Activated CD8-positive, alpha-beta T cell treated with anti-CD3 and anti-CD28 coated beads for 36 hours (primary cell): ENCODE measurements at regions not wholly inside any gene's neighbourhood (a gene's known extent, or its start where the extent isn't known, plus 50 kb on each side); places are given as distances from the start of the nearest gene placed in this dataset.

Experiments used
- ATAC-seq: fragments of 200-7000 bp; cut with Tn5 transposase; one replicate; pipeline ENCODE4 v1.10.0; 2021; ENCODE audit warnings: mild to moderate bottlenecking, moderate library complexity
- CTCF ChIA-PET: fragments of 350-600 bp; sonication (Branson Sonifier 250); formaldehyde crosslinking; loops from one replicate; lab custom pipeline; 2021; ENCODE audit warnings: antibody characterized with exemption; lab: Charles Lee
- POLR2A ChIA-PET: fragments of 350-600 bp; sonication (Branson Sonifier 250); formaldehyde crosslinking; loops from one replicate; lab custom pipeline; 2021; ENCODE audit warnings: antibody characterized with exemption; lab: Charles Lee
- DNase-seq: peaks from one replicate; pipeline ENCODE4 v3.0.0-alpha.2; 2020
- H3K27ac Mint-ChIP-seq: one replicate; pipeline ENCODE4 v1.8.0; 2021; ENCODE audit warnings: mild to moderate bottlenecking, mixed read lengths
- H3K27me3 Mint-ChIP-seq: one replicate; pipeline ENCODE4 v1.8.0; 2021; ENCODE audit warnings: mixed read lengths
- H3K36me3 Mint-ChIP-seq: one replicate; pipeline ENCODE4 v1.8.0; 2021; ENCODE audit warnings: low read depth, mixed read lengths
- H3K4me1 Mint-ChIP-seq: one replicate; pipeline ENCODE4 v1.8.0; 2021; ENCODE audit warnings: low read depth, mixed read lengths
- H3K4me3 Mint-ChIP-seq: one replicate; pipeline ENCODE4 v1.8.0; 2021; ENCODE audit warnings: mild to moderate bottlenecking, moderate library complexity, mixed read lengths
- H3K9me3 Mint-ChIP-seq: one replicate; pipeline ENCODE4 v1.8.0; 2021; ENCODE audit warnings: mixed read lengths
- intact Hi-C: fragments of 100-400 bp; cut with micrococcal nuclease; formaldehyde crosslinking; loops from one replicate; pipeline ENCODE4 v1.10.0; 2022
- TF ChIP-seq, protein P1 (sequence below): fragments of 200-600 bp; IDR thresholded peaks from one replicate; pipeline ENCODE4 v1.8.0; 2022; ENCODE audit warnings: antibody characterized with exemption, mild to moderate bottlenecking

DNA sequence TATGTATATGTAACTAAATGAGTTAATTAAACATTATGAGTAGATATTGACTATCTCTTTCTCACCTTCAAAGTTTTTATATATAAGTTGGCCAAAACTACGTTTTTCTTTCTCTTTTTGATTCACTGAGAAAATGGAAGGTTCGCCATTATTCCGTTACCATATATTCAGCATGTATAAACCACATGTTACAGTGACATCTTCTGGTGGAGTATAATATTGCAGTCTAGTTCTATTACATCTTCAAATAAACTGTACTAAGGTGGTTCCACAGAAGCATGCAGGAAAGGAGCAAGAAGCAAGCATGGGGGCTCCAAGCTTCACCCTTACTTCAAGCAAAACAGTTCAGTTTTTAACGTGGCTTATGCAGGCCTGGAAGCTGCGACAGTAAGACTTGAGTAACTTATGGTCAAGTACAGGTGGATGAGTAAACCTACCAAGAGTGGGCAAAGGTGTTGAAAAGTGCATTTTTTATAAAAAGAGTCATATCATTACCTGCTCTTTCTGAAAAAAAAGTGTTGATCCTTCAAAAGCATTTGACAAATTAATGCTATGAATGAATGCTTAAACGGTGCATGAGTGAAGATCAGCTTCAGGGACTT, 129.8 kb upstream of the RAB6C start:
- no peak overlapping the region for H3K27ac Mint-ChIP-seq
- peaks cover 14% of the 10 kb centered on the region for H3K27me3 Mint-ChIP-seq
- no peaks in the 10 kb centered on the region for H3K4me1 Mint-ChIP-seq
- ChIA-PET POLR2A (no interaction called here), CTCF (interaction anchor here (0.8 kb wide), 1 partner anchor 474 kb away, joined by 3 read pairs; no protein-coding TSS in a partner anchor)
- H3K4me3 Mint-ChIP-seq = no peak overlapping the region
- no peaks in the 10 kb centered on the region for H3K36me3 Mint-ChIP-seq
- DNase-seq (no peak), ATAC-seq (peak; percentile 79)
- H3K9me3 Mint-ChIP-seq = no peaks in the 10 kb centered on the region
- intact Hi-C loops = no loop called here
- TF ChIP-seq, protein P1, sequence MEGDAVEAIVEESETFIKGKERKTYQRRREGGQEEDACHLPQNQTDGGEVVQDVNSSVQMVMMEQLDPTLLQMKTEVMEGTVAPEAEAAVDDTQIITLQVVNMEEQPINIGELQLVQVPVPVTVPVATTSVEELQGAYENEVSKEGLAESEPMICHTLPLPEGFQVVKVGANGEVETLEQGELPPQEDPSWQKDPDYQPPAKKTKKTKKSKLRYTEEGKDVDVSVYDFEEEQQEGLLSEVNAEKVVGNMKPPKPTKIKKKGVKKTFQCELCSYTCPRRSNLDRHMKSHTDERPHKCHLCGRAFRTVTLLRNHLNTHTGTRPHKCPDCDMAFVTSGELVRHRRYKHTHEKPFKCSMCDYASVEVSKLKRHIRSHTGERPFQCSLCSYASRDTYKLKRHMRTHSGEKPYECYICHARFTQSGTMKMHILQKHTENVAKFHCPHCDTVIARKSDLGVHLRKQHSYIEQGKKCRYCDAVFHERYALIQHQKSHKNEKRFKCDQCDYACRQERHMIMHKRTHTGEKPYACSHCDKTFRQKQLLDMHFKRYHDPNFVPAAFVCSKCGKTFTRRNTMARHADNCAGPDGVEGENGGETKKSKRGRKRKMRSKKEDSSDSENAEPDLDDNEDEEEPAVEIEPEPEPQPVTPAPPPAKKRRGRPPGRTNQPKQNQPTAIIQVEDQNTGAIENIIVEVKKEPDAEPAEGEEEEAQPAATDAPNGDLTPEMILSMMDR = peak; percentile 66

DNA sequence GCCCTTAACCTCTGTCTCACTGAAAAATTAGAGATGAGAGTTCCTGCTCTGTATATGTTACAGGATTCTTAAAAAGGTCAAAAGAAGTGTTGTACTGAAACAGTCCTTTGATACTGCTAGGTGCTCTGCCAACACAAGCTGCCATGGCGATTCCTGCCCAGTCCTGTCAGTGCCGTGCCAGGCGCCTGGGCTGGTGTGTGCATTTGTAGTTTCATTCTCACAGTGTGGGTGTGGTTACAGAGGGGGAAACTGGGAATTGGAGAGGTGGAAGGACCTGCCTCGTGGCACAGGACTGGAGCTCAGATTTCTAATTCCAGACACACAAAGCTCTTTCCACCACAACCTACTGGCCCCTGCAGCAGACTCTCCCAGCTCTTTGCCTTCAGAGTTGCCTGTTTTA, 122.3 kb upstream of the RAB6C start:
- DNase-seq = no peak
- Mint-ChIP-seq H3K27me3 (no peaks in the 10 kb centered on the region), H3K27ac (no peak overlapping the region), H3K4me1 (no peaks in the 10 kb centered on the region), H3K9me3 (no peaks in the 10 kb centered on the region), H3K36me3 (no peaks in the 10 kb centered on the region), H3K4me3 (no peak overlapping the region)
- no peak for ATAC-seq
- POLR2A ChIA-PET = no interaction called here
- intact Hi-C loops = no loop called here
- TF ChIP-seq, protein P1 = no peak
- CTCF ChIA-PET = no interaction called here

DNA sequence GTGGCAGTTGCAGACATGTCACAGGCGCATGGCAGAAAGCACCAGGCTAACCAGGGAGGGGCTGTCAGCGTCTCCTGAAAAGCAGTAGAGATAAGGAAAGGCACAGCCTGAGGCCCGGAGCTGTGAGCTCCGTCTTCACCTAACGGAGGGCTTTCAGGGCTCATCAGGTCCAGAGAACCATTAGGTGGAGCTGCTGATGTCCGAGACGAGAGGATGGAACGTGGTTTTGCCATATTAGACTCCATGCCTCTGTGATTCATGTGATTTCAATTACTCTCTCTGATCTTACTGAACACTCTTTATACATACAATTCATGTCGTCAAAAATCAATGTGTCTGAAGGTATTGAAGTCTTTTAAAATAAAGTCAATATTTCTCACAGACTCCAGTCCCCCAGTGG, 120.3 kb upstream of the RAB6C start:
- H3K27me3 Mint-ChIP-seq = no peaks in the 10 kb centered on the region
- no peak overlapping the region for H3K27ac Mint-ChIP-seq
- ATAC-seq (no peak), DNase-seq (no peak)
- no peaks in the 10 kb centered on the region for H3K4me1 Mint-ChIP-seq
- TF ChIP-seq, protein P1 = no peak
- no peaks in the 10 kb centered on the region for H3K9me3 Mint-ChIP-seq
- no peaks in the 10 kb centered on the region for H3K36me3 Mint-ChIP-seq
- no peak overlapping the region for H3K4me3 Mint-ChIP-seq
- ChIA-PET POLR2A (no interaction called here), CTCF (no interaction called here)
- intact Hi-C loops = no loop called here

DNA sequence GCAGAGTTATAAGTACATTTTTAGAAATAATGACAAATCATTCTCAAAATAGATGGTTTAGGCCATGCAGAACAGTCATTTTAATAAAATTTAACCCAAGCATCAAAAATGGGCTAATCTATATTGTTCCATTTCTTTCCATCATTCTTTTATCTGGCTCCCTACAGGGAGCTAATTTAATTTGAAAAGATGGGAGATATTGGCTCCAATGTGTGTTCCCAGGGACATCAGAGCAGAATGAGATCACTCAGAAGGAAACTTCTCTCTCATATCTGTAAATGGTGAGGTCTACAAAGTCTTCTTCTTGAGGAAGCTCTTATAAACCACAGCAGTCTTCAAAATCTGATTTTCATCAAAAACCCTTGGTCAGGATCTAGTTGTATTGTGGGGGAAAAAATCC, 119.4 kb upstream of the RAB6C start:
- Mint-ChIP-seq H3K4me3 (no peak overlapping the region), H3K36me3 (no peaks in the 10 kb centered on the region), H3K27ac (no peak overlapping the region), H3K27me3 (no peaks in the 10 kb centered on the region), H3K4me1 (no peaks in the 10 kb centered on the region), H3K9me3 (no peaks in the 10 kb centered on the region)
- ATAC-seq = no peak
- TF ChIP-seq, protein P1 = no peak
- DNase-seq = no peak
- ChIA-PET POLR2A (no interaction called here), CTCF (no interaction called here)
- intact Hi-C loops = no loop called here

DNA sequence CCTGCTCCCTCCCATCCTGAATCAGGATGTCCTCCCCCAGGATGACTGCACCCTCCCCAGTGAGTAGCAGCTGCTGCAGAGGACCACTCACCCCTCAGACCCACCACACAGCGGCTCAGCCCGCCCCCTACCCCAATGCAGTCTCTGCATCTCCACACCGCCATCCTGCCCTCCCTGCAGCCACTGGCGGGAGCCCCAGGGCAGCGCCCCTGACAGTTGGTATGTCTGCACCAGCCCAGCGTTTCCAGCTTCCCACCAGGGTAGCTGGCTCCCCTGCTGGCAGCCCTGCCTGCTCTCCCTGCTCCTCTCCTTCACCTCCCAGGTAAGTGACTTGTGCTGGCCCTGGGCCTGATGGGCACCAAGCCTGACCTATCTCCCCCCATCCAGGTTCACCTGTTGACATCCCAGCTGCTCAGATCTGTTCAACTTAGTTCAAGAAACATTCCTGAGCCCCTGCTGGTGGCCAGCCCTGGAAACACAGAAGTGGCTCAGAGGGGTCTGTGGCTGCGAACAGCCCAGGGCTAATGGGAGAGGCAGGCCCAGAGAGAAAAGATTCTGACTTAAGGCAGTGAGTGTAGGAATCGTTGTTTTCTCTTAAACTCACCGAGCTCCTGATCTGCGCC, 117.7 kb upstream of the RAB6C start:
- ChIA-PET CTCF (no interaction called here), POLR2A (interaction anchor here (1.0 kb wide), 1 partner anchor 13 kb away, joined by 3 read pairs; no protein-coding TSS in a partner anchor)
- TF ChIP-seq, protein P1 = no peak
- no peaks in the 10 kb centered on the region for H3K27me3 Mint-ChIP-seq
- no peak overlapping the region for H3K4me3 Mint-ChIP-seq
- H3K36me3 Mint-ChIP-seq = no peaks in the 10 kb centered on the region
- no peak overlapping the region for H3K27ac Mint-ChIP-seq
- no peak for DNase-seq
- intact Hi-C loops = no loop called here
- no peaks in the 10 kb centered on the region for H3K9me3 Mint-ChIP-seq
- no peak for ATAC-seq
- no peaks in the 10 kb centered on the region for H3K4me1 Mint-ChIP-seq
